ENCODE measurements at regions not wholly inside any gene's neighbourhood (a gene's known extent, or its start where the extent isn't known, plus 50 kb on each side); places are given as distances from the start of the nearest gene placed in this dataset.
A peak's percentile ranks its signal among the peaks of the same experiment; 100 is the strongest.

DNA sequence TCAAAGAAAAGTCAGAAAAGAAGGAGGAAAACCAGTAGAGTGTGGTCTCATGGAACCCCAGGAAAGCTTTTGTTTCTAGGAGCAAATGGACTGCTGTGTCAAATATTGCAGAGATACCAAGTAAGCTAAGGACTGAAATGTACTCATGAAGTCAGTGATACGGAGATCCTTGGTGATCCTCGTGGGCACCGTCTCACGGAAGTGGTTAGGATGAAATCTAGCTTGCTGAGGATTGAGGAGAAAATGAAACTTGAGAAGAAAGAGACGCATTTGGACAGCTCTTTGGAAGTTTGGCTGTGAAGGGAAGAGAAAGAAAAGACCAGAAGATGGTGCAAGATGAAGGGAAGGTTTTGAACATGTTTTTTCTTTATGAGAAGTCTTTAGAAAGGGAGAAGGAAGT is 104.0 kb upstream of the CCND2 start:
- H3K4me3 ChIP-seq: no peak overlapping the region
- no peak for DNase-seq (ENCODE audit: low spot score)
- TF ChIP-seq, protein P1, sequence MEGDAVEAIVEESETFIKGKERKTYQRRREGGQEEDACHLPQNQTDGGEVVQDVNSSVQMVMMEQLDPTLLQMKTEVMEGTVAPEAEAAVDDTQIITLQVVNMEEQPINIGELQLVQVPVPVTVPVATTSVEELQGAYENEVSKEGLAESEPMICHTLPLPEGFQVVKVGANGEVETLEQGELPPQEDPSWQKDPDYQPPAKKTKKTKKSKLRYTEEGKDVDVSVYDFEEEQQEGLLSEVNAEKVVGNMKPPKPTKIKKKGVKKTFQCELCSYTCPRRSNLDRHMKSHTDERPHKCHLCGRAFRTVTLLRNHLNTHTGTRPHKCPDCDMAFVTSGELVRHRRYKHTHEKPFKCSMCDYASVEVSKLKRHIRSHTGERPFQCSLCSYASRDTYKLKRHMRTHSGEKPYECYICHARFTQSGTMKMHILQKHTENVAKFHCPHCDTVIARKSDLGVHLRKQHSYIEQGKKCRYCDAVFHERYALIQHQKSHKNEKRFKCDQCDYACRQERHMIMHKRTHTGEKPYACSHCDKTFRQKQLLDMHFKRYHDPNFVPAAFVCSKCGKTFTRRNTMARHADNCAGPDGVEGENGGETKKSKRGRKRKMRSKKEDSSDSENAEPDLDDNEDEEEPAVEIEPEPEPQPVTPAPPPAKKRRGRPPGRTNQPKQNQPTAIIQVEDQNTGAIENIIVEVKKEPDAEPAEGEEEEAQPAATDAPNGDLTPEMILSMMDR (IDR thresholded peaks at IDR 0.05): no peak
- no peak overlapping the region for H3K27ac ChIP-seq
- no peaks in the 10 kb centered on the region for H3K36me3 ChIP-seq
- peaks cover 0 to 11% of the 10 kb centered on the region in 2 donors for H3K4me1 ChIP-seq
- no peaks in the 10 kb centered on the region for H3K9me3 ChIP-seq
- no peaks in the 10 kb centered on the region for H3K27me3 ChIP-seq

DNA sequence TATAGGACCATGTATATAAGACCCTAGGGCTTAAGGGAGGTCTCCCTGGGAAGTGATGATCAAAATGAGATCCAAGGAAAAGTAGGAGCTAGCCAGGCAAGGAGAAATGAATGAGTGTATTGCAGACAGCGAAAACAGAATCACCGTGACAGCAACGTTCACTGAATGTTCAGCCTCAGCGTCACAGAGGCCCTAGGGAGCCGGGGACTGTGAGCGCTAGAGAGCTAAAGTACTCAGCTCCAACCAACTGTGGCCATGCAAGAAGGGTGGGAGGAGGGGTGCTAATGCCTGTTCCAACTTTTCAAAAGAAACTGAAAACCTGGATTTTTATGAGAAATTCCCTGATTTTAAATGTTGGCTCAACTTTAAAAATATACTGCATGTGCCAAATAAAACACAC is 105.5 kb upstream of the CCND2 start:
- no peaks in the 10 kb centered on the region for H3K36me3 ChIP-seq
- peaks cover 0 to 12% of the 10 kb centered on the region in 2 donors for H3K4me1 ChIP-seq
- H3K27me3 ChIP-seq: no peaks in the 10 kb centered on the region
- H3K4me3 ChIP-seq: no peak overlapping the region
- no peak overlapping the region for H3K27ac ChIP-seq
- no peaks in the 10 kb centered on the region for H3K9me3 ChIP-seq
- TF ChIP-seq, protein P1 (IDR thresholded peaks at IDR 0.05): no peak
- no peak for DNase-seq (ENCODE audit: low spot score)

DNA sequence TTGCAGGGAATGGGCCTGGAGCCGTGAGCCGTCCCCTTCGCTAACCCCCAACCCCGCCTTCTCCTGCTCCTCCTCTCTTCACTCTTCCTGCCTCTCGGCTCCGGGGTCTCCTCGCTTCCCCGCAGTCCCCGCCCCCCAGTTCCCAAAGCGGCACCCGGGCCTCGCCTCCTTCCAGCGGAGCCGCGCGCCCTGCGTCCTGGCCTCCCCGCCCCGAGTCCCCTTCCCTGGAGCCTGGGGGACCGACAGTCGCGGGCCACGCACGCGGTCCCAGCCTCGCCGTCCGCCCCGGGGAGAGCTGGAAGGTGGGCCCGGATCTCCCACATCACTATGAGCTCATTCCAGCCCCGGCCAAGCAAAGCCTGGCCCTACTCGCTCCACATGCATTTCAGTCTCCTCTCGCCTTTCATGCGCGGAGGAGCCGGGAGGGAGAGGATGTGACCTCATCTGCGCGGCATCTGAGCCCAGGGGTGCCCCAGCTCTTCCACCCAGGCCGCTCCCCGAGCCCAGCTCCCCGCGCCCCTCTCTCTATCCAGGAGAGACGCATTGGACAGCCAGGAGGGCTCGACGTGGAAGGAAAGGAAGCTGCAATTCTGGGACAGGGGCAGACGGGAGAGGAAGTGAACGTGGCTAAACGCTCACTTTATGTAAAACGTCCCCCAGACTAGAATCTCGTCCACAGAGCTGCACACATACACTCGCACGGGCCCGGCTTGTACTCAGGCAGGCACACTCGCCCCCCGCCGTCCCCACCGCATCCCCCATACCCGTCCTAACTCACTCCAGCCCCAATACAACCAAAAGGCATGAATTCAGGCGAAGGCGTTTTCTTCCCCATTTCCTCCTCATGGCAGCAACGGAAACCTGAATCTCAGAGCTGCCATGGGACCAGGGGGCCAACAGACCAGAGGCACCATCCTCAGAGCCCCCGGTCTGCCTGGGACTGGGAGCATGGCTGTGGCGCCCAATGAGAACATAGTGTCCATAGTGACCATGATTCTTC is 108.7 kb upstream of the CCND2 start:
- Histone ChIP-seq H3K4me1 (peaks cover 0 to 12% of the 10 kb centered on the region in 2 donors), H3K36me3 (no peaks in the 10 kb centered on the region), H3K27me3 (no peaks in the 10 kb centered on the region), H3K4me3 (peak overlapping the region; percentile 40 to 57), H3K27ac (peak overlapping the region; percentile 58 to 63), H3K9me3 (no peaks in the 10 kb centered on the region)
- TF ChIP-seq, protein P1 (IDR thresholded peaks at IDR 0.05): no peak
- no peak for DNase-seq (ENCODE audit: low spot score)

DNA sequence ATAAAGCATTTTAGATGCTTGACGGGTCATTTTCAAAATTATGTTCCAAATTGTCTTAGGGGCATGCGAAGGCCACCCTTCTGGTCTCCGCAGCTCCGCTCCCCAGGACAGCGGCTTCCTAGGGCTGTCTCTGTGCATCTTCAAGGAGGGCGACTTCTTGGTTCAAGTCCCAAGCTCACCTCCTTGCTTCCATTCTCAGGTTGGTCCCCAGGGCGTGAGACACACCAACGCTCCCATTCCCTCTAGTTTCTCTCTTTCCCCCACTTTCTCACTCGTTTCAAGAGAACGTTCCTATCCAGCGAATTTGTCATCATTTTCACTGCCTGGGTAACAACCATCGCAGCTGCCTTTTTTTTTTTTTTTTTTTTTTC is 109.4 kb upstream of the CCND2 start:
- H3K4me1 ChIP-seq: peaks cover 0 to 12% of the 10 kb centered on the region in 2 donors
- H3K9me3 ChIP-seq: no peaks in the 10 kb centered on the region
- no peaks in the 10 kb centered on the region for H3K27me3 ChIP-seq
- peak overlapping the region; percentile 40 to 57 for H3K4me3 ChIP-seq
- H3K36me3 ChIP-seq: no peaks in the 10 kb centered on the region
- TF ChIP-seq, protein P1 (IDR thresholded peaks at IDR 0.05): no peak
- no peak for DNase-seq (ENCODE audit: low spot score)
- H3K27ac ChIP-seq: peak overlapping the region in 1 of 2 donors; percentile 63

DNA sequence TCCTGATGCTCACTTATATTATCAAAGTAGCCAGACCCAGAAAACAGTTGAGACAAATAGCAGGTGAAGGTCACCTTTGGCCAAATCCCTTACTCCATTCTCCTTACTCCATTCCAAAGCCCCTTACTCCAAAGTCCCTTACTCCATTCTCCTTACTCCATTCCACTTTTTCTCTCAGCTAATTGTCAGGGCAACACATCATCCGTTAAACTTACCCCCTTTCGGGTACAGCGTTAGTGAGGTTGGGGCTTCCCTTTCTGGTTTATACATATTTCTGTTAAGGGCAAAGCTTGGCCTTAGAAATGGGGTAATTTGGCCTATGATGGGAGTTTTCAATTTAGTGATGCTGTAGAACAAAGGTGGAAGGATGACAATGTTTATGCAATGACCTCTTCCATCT is 111.8 kb upstream of the CCND2 start:
- DNase-seq (ENCODE audit: low spot score): no peak
- no peak overlapping the region for H3K4me3 ChIP-seq
- H3K36me3 ChIP-seq: no peaks in the 10 kb centered on the region
- H3K9me3 ChIP-seq: no peaks in the 10 kb centered on the region
- H3K27me3 ChIP-seq: no peaks in the 10 kb centered on the region
- TF ChIP-seq, protein P1 (IDR thresholded peaks at IDR 0.05): no peak
- no peak overlapping the region for H3K27ac ChIP-seq
- peaks cover 0 to 12% of the 10 kb centered on the region in 2 donors for H3K4me1 ChIP-seq
